Fibroblast of peridontal ligament (primary cell): ENCODE measurements at regions not wholly inside any gene's neighbourhood (a gene's known extent, or its start where the extent isn't known, plus 50 kb on each side); places are given as distances from the start of the nearest gene placed in this dataset.
A peak's percentile ranks its signal among the peaks of the same experiment; 100 is the strongest.

ENCODE experiments used
- DNase-seq: peaks from one replicate; pipeline ENCODE4 v3.0.0-alpha.2; 2010; ENCODE audit errors: extremely low read depth

GRCh38 chr3:105923140-105923539, 54.3 kb upstream of the CBLB start:
- DNase-seq: no peak

GRCh38 chr3:105927741-105928140, 58.9 kb upstream of the CBLB start:
- DNase-seq: no peak

GRCh38 chr3:105930733-105931132, 61.9 kb upstream of the CBLB start:
- no peak for DNase-seq

- DNase-seq: no peak
These were observed 62.7 kb upstream of the CBLB start for GRCh38 chr3:105931500-105931899.

GRCh38 chr3:105933871-105934270, 65.1 kb upstream of the CBLB start:
- no peak for DNase-seq

- peak; percentile 92 for DNase-seq
These were observed 69.3 kb upstream of the CBLB start for GRCh38 chr3:105938101-105938500.

GRCh38 chr3:105938806-105939205, 70.0 kb upstream of the CBLB start:
- DNase-seq: peak; percentile 16

GRCh38 chr3:105944276-105944675, 75.5 kb upstream of the CBLB start:
- peak; percentile 69 for DNase-seq

- peak; percentile 67 for DNase-seq
These were observed 75.9 kb upstream of the CBLB start for GRCh38 chr3:105944721-105945120.

- no peak for DNase-seq
These were observed 79.3 kb upstream of the CBLB start for GRCh38 chr3:105948101-105948500.

GRCh38 chr3:105950881-105951600, 82.2 kb upstream of the CBLB start:
- DNase-seq: no peak

GRCh38 chr3:105953831-105954230, 85.0 kb upstream of the CBLB start:
- DNase-seq: peak; percentile 18

- DNase-seq: no peak
These were observed 87.5 kb upstream of the CBLB start for GRCh38 chr3:105956306-105956705.

- peak; percentile 78 for DNase-seq
These were observed 88.9 kb upstream of the CBLB start for GRCh38 chr3:105957722-105958121.

- no peak for DNase-seq
These were observed 89.6 kb upstream of the CBLB start for GRCh38 chr3:105958237-105959000.

- peak; percentile 27 for DNase-seq
These were observed 91.0 kb upstream of the CBLB start for GRCh38 chr3:105959851-105960250.

- no peak for DNase-seq
These were observed 91.6 kb upstream of the CBLB start for GRCh38 chr3:105960381-105960780.

GRCh38 chr3:105963161-105963560, 94.3 kb upstream of the CBLB start:
- DNase-seq: no peak

- peak; percentile 84 for DNase-seq
These were observed 96.6 kb upstream of the CBLB start for GRCh38 chr3:105965384-105965783.

GRCh38 chr3:105967117-105967516, 98.3 kb upstream of the CBLB start:
- peak; percentile 76 for DNase-seq

- peak; percentile 91 for DNase-seq
These were observed 101.5 kb upstream of the CBLB start for GRCh38 chr3:105970283-105970682.

- no peak for DNase-seq
These were observed 103.3 kb upstream of the CBLB start for GRCh38 chr3:105972069-105972468.

GRCh38 chr3:105974381-105974780, 105.6 kb upstream of the CBLB start:
- DNase-seq: no peak
